OCI-LY7 (cell line): ENCODE measurements at regions not wholly inside any gene's neighbourhood (a gene's known extent, or its start where the extent isn't known, plus 50 kb on each side); places are given as distances from the start of the nearest gene placed in this dataset.

Experiments
- BruUV-seq: library from RNA; stranded (reverse); fragments of 400-500 nt; replicated peaks from 2 replicates; lab custom pipeline; 2021; lab: Mats Ljungman, UMichigan
- CTCF ChIA-PET: fragments of 300-600 bp; sonication (Branson Sonifier 250); formaldehyde crosslinking; loops from one replicate; lab custom pipeline; 2022; ENCODE audit warnings: antibody characterized with exemption; ENCODE audit not compliant: unreplicated experiment; lab: Charles Lee
- POLR2A ChIA-PET: fragments of 300-600 bp; sonication (Branson Sonifier 250); formaldehyde crosslinking; loops from one replicate; lab custom pipeline; 2022; ENCODE audit warnings: antibody characterized with exemption; lab: Charles Lee
- DNase-seq: peaks from one replicate; pipeline ENCODE4 v3.0.0-alpha.2; 2015; ENCODE audit warnings: low spot score
- H2AFZ ChIP-seq: fragments of 200-600 bp; sonication (generic), shearing (Covaris generic); 2 replicates; pipeline ENCODE4 v1.6.1; 2014; ENCODE audit warnings: mild to moderate bottlenecking, antibody characterized with exemption, low read length, moderate library complexity
- H3K27ac ChIP-seq: fragments of 200-600 bp; sonication (generic); 2 replicates; pipeline ENCODE4 v1.5.1; 2014; ENCODE audit warnings: mixed run types, low read depth, mild to moderate bottlenecking, moderate library complexity, low read length, inconsistent platforms; ENCODE audit not compliant: poor library complexity, severe bottlenecking
- H3K36me3 ChIP-seq: fragments of 200-600 bp; sonication (generic); 2 replicates; pipeline ENCODE4 v1.6.1; 2014; ENCODE audit warnings: mild to moderate bottlenecking, antibody characterized with exemption, low read length, moderate library complexity, mixed read lengths; ENCODE audit not compliant: insufficient read depth
- H3K4me1 ChIP-seq: fragments of 200-600 bp; sonication (generic); 2 replicates; pipeline ENCODE4 v1.5.1; 2014; ENCODE audit warnings: mild to moderate bottlenecking, low read length; ENCODE audit not compliant: insufficient read depth, poor library complexity, severe bottlenecking
- H3K4me2 ChIP-seq: fragments of 200-600 bp; sonication (generic); 2 replicates; pipeline ENCODE4 v1.6.1; 2014; ENCODE audit warnings: mild to moderate bottlenecking, low read length
- H3K4me3 ChIP-seq: fragments of 200-600 bp; sonication (generic); 2 replicates; pipeline ENCODE4 v1.5.1; 2014; ENCODE audit warnings: mild to moderate bottlenecking, low read depth, low read length; ENCODE audit not compliant: poor library complexity, severe bottlenecking
- H3K79me2 ChIP-seq: fragments of 200-600 bp; sonication (generic); 2 replicates; pipeline ENCODE4 v1.6.1; 2016; ENCODE audit warnings: low read depth, mild to moderate bottlenecking, low read length, moderate library complexity, mixed read lengths; ENCODE audit not compliant: insufficient read depth
- H3K9me2 ChIP-seq: fragments of 200-600 bp; sonication (generic); 2 replicates; pipeline ENCODE4 v1.6.1; 2016; ENCODE audit warnings: mild to moderate bottlenecking, low read length, mixed read lengths; ENCODE audit not compliant: insufficient read depth
- H3K9me3 ChIP-seq: fragments of 200-600 bp; sonication (generic); 2 replicates; pipeline ENCODE4 v1.6.1; 2014; ENCODE audit warnings: mild to moderate bottlenecking, mixed run types, low read length, mixed read lengths
- H4K20me1 ChIP-seq: fragments of 200-600 bp; sonication (generic); 2 replicates; pipeline ENCODE4 v1.6.1; 2014; ENCODE audit warnings: mild to moderate bottlenecking, antibody characterized with exemption, low read length, moderate library complexity, mixed read lengths; ENCODE audit not compliant: insufficient read depth
- EZH2phosphoT487 ChIP-seq: fragments of 200-600 bp; sonication (generic); IDR thresholded peaks from 2 replicates; pipeline ENCODE4 v1.6.1; 2018; ENCODE audit warnings: low read depth, borderline replicate concordance, mild to moderate bottlenecking, mixed run types, antibody characterized with exemption, low read length, moderate library complexity, mixed read lengths
- intact Hi-C: fragments of 100-400 bp; cut with micrococcal nuclease; formaldehyde crosslinking; loops from one replicate; pipeline ENCODE4 v1.10.0; 2022; ENCODE audit not compliant: unreplicated experiment
- TF ChIP-seq, protein P1 (sequence below): fragments of 200-600 bp; sonication (generic); conservative IDR thresholded peaks from 2 replicates; pipeline ENCODE4 v1.5.1; 2014; ENCODE audit warnings: mild to moderate bottlenecking, antibody characterized with exemption, low read length, moderate library complexity, mixed read lengths

DNA sequence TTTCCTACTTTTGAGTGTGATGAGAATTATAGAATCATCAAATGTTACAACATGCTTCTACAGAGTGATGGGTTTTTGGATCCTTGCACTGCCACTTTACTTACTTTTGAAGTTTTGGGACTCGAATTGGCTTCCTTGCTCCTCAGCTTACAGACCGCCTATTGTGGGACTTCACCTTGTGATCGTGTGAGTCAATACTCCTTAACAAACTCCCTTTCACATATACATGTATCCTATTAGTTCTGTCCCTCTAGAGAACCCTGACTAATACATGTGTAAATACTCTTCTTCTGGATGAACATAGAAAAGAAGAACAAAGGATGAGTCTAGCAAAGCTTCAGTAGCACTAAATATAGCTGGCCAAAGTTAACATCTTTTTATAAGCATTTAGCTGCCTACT, 98.7 kb upstream of the PDE4D start:
- no peak overlapping the region for H3K4me2 ChIP-seq
- no peaks in the 10 kb centered on the region; the same call in 1 of the 2 replicates for H4K20me1 ChIP-seq
- ChIA-PET POLR2A (no interaction called here), CTCF (no interaction called here)
- DNase-seq, result no peak
- H2AFZ ChIP-seq, result no peak overlapping the region
- no peaks in the 10 kb centered on the region for H3K9me3 ChIP-seq
- H3K9me2 ChIP-seq, result no peaks in the 10 kb centered on the region
- no peak overlapping the region for H3K27ac ChIP-seq
- no peaks in the 10 kb centered on the region for H3K79me2 ChIP-seq
- intact Hi-C loops, result no loop called here
- no peaks in the 10 kb centered on the region for H3K4me1 ChIP-seq
- TF ChIP-seq, protein P1, sequence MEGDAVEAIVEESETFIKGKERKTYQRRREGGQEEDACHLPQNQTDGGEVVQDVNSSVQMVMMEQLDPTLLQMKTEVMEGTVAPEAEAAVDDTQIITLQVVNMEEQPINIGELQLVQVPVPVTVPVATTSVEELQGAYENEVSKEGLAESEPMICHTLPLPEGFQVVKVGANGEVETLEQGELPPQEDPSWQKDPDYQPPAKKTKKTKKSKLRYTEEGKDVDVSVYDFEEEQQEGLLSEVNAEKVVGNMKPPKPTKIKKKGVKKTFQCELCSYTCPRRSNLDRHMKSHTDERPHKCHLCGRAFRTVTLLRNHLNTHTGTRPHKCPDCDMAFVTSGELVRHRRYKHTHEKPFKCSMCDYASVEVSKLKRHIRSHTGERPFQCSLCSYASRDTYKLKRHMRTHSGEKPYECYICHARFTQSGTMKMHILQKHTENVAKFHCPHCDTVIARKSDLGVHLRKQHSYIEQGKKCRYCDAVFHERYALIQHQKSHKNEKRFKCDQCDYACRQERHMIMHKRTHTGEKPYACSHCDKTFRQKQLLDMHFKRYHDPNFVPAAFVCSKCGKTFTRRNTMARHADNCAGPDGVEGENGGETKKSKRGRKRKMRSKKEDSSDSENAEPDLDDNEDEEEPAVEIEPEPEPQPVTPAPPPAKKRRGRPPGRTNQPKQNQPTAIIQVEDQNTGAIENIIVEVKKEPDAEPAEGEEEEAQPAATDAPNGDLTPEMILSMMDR, result no peak
- TF ChIP-seq EZH2phosphoT487, result no peak
- H3K36me3 ChIP-seq, result no peaks in the 10 kb centered on the region
- H3K4me3 ChIP-seq, result no peak overlapping the region
- no TSS peak for BruUV-seq

DNA sequence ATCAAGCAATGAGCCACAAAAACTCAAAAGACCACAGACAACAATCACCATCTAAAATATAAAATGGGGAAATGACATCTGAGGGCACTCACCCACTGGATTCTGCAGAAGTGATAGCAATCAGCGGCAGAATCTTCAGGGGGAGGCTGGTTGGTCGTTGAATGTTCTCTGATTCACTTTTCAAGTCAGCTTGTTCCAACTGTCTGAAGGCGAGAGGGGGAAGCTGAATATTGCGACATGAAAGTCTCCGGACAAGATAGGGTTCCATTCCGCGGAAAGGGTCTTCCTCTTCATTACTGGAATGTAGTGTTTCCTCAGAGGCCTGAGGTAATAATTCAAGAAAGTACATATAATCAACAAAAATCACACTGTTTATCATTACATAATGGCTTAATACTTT, 94.9 kb upstream of the PDE4D start:
- H3K4me3 ChIP-seq, result no peak overlapping the region
- intact Hi-C loops, result no loop called here
- no peaks in the 10 kb centered on the region for H3K9me2 ChIP-seq
- no peak for TF ChIP-seq EZH2phosphoT487
- TF ChIP-seq, protein P1, result no peak
- POLR2A ChIA-PET, result interaction anchor here (0.6 to 0.7 kb wide), 2 partner anchors 24 to 1180 kb away, joined by 3 to 5 read pairs; no protein-coding TSS in a partner anchor
- no peak for DNase-seq
- no peaks in the 10 kb centered on the region for H3K4me1 ChIP-seq
- no TSS peak for BruUV-seq
- no peak overlapping the region for H3K27ac ChIP-seq
- H3K4me2 ChIP-seq, result no peak overlapping the region
- H3K36me3 ChIP-seq, result no peaks in the 10 kb centered on the region
- CTCF ChIA-PET, result no interaction called here
- H2AFZ ChIP-seq, result no peak overlapping the region
- no peaks in the 10 kb centered on the region; the same call in 1 of the 2 replicates for H4K20me1 ChIP-seq
- H3K79me2 ChIP-seq, result no peaks in the 10 kb centered on the region
- H3K9me3 ChIP-seq, result no peaks in the 10 kb centered on the region

DNA sequence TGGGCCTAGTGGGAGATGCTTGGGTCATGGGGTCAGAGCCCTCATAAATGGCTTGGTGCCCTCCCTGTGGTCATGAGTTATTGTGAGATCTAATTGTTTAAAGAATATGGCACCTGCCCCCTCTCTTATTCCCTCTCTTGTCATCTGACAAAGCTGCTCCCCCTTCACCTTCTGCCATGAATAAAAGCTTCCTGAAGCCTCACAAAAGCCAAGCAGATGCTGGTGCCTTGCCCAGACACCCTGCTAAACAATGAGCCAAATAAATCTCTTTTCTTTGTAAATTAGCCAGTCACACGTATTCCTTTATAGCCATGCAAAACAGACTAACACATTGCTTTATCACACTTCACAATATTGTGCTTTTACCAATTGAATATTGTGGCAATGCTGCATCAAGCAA, 82.8 kb upstream of the PDE4D start:
- Histone ChIP-seq H3K4me1 (no peaks in the 10 kb centered on the region), H3K4me2 (no peak overlapping the region), H3K9me2 (no peaks in the 10 kb centered on the region), H4K20me1 (no peaks in the 10 kb centered on the region), H3K9me3 (no peaks in the 10 kb centered on the region), H3K27ac (no peak overlapping the region), H3K79me2 (no peaks in the 10 kb centered on the region), H2AFZ (no peak overlapping the region), H3K36me3 (no peaks in the 10 kb centered on the region), H3K4me3 (no peak overlapping the region)
- TF ChIP-seq EZH2phosphoT487, result no peak
- TF ChIP-seq, protein P1, result no peak
- ChIA-PET CTCF (no interaction called here), POLR2A (no interaction called here)
- intact Hi-C loops, result no loop called here
- DNase-seq, result no peak
- no TSS peak for BruUV-seq
